ENCODE measurements at regions not wholly inside any gene's neighbourhood (a gene's known extent, or its start where the extent isn't known, plus 50 kb on each side); places are given as distances from the start of the nearest gene placed in this dataset.
"Not testable (repeated sequence)": the region's sequence is repeated elsewhere in the genome, so short reads cannot be mapped to it uniquely, and the experiment has no call there.

GRCh38 chr2:158866082-158866481 lies 71.0 kb downstream of the DAPL1 start:
- DNase-seq (ENCODE audit: low spot score); H3K27ac ChIP-seq; H3K4me1 ChIP-seq (replicated peaks); H3K9me3 ChIP-seq; H3K36me3 ChIP-seq; H3K4me3 ChIP-seq; intact Hi-C loops (cut with DNase I); H3K27me3 ChIP-seq (replicated peaks; ENCODE audit: insufficient read depth): not testable (repeated sequence)
- WGBS: 84% methylated on average over 12 of the region's 12 CpGs

- H3K27ac ChIP-seq; H3K36me3 ChIP-seq; H3K9me3 ChIP-seq; DNase-seq (ENCODE audit: low spot score); H3K27me3 ChIP-seq (replicated peaks; ENCODE audit: insufficient read depth); H3K4me3 ChIP-seq; H3K4me1 ChIP-seq (replicated peaks); intact Hi-C loops (cut with DNase I): not testable (repeated sequence)
- 66% methylated on average over 18 of the region's 18 CpGs for WGBS
Measured at GRCh38 chr2:158867531-158868191, 72.5 kb downstream of the DAPL1 start.

- DNase-seq (ENCODE audit: low spot score); H3K4me1 ChIP-seq (replicated peaks); H3K27me3 ChIP-seq (replicated peaks; ENCODE audit: insufficient read depth); H3K27ac ChIP-seq; H3K9me3 ChIP-seq; intact Hi-C loops (cut with DNase I); H3K4me3 ChIP-seq; H3K36me3 ChIP-seq: not testable (repeated sequence)
- 90% methylated on average over 7 of the region's 7 CpGs for WGBS
Measured at GRCh38 chr2:158868386-158868785, 73.3 kb downstream of the DAPL1 start.

- WGBS: 50% methylated on average over 4 of the region's 6 CpGs
- H3K4me3 ChIP-seq; H3K27ac ChIP-seq; H3K36me3 ChIP-seq; DNase-seq (ENCODE audit: low spot score); H3K27me3 ChIP-seq (replicated peaks; ENCODE audit: insufficient read depth); H3K9me3 ChIP-seq; H3K4me1 ChIP-seq (replicated peaks); intact Hi-C loops (cut with DNase I): not testable (repeated sequence)
Measured at GRCh38 chr2:158869122-158869521, 74.0 kb downstream of the DAPL1 start.

GRCh38 chr2:158869609-158870008 lies 74.5 kb downstream of the DAPL1 start:
- H3K27ac ChIP-seq; intact Hi-C loops (cut with DNase I); H3K4me3 ChIP-seq; H3K9me3 ChIP-seq; H3K4me1 ChIP-seq (replicated peaks); DNase-seq (ENCODE audit: low spot score); H3K27me3 ChIP-seq (replicated peaks; ENCODE audit: insufficient read depth); H3K36me3 ChIP-seq: not testable (repeated sequence)
- WGBS: 75% methylated on average over 4 of the region's 11 CpGs

- TF ChIP-seq POLR2A (IDR thresholded peaks at IDR 0.05): no peak
- no peak for TF ChIP-seq POLR2AphosphoS5 (IDR thresholded peaks at IDR 0.05)
- no peak for TF ChIP-seq CTCF (IDR thresholded peaks at IDR 0.05)
- Histone ChIP-seq H3K36me3 (no peaks in the 10 kb centered on the region), H3K4me1 (replicated peaks) (no peaks in the 10 kb centered on the region), H3K4me3 (no peak overlapping the region), H3K27me3 (replicated peaks; ENCODE audit: insufficient read depth) (no peaks in the 10 kb centered on the region), H3K27ac (no peak overlapping the region), H3K9me3 (no peaks in the 10 kb centered on the region)
- DNase-seq (ENCODE audit: low spot score): no peak
- 95% methylated on average over 16 of the region's 16 CpGs for WGBS
- intact Hi-C loops (cut with DNase I): no loop called here
Measured at GRCh38 chr2:158878003-158878402, 82.9 kb downstream of the DAPL1 start.

GRCh38 chr2:158879229-158879903 lies 84.2 kb downstream of the DAPL1 start:
- Histone ChIP-seq H3K4me1 (replicated peaks) (no peaks in the 10 kb centered on the region), H3K27ac (no peak overlapping the region), H3K27me3 (replicated peaks; ENCODE audit: insufficient read depth) (no peaks in the 10 kb centered on the region), H3K36me3 (no peaks in the 10 kb centered on the region), H3K4me3 (no peak overlapping the region), H3K9me3 (no peaks in the 10 kb centered on the region)
- intact Hi-C loops (cut with DNase I): no loop called here
- no peak for TF ChIP-seq POLR2AphosphoS5 (IDR thresholded peaks at IDR 0.05)
- TF ChIP-seq POLR2A (IDR thresholded peaks at IDR 0.05): no peak
- no peak for TF ChIP-seq CTCF (IDR thresholded peaks at IDR 0.05)
- DNase-seq (ENCODE audit: low spot score): no peak
- WGBS: 96% methylated on average over 17 of the region's 17 CpGs
